NCI-H524 treated with DMSO at 0.1 percent for 48 hours (cell line): ENCODE measurements at regions not wholly inside any gene's neighbourhood (a gene's known extent, or its start where the extent isn't known, plus 50 kb on each side); places are given as distances from the start of the nearest gene placed in this dataset.
"Not testable (repeated sequence)": the region's sequence is repeated elsewhere in the genome, so short reads cannot be mapped to it uniquely, and the experiment has no call there.

Source experiments
- DNase-seq: peaks from one replicate; lab custom pipeline; 2025; lab: John Stamatoyannopoulos, UW

DNA sequence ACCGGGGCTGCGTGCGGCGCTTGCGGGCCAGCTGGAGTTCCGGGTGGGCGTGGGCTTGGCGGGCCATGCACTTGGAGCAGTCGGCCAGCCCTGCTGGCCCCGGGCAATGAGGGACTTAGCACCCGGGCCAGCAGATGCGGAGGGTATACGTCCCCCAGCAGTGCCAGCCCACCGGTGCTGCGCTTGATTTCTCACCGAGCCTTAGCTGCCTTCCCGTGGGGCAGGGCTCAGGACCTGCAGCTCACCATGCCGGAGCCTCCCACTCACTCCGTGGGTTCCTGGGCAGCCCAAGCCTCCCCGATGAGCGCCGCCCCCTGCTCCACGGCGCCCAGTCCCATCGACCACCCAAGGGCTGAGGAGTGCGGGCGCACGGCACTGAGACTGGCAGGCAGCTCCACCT is 51.4 kb upstream of the INPP4B start:
- DNase-seq = not testable (repeated sequence)

DNA sequence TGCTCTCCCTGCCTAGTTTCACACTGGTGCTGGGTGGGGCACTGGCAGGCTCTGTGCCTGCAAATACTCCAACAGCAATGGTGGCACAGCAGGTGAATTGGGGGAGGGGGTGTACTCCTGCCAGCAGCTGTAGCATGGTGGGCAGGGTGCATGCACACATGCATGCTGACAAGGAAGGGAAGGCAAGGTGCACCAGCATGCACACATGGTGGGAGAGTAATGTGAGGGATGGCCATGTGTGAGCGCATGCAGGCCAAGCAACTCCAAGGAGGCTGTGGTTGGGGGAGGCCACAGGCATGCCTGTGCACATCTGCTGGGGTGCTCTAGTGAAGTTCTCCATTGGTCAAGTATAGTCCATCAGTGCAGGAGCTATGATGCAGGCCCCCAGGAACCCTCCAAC is 54.5 kb upstream of the INPP4B start:
- DNase-seq = no peak

DNA sequence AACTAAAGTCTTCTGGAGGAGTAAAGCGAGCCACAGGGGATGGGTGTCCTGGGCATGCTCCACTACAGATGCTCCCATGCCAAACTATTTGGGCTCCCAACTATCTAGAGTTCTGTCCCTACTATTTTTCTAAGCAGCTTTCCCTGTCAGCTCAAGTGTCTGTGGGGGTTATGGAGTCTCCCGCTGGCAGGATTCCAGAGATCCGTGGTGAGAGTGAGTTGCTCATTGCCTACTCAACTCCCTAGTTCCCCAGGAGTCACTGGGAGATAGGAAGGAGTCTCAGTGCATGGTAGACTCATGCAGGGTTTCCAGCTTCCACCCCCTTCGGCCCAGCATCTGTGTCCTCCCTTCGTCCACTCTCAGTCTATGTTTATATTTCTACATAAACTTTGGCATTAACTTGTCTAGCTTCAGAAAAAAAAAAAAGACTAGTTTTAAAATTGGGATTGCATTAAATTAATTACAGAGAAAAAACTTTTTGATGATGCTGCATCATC is 55.1 kb upstream of the INPP4B start:
- DNase-seq = no peak

DNA sequence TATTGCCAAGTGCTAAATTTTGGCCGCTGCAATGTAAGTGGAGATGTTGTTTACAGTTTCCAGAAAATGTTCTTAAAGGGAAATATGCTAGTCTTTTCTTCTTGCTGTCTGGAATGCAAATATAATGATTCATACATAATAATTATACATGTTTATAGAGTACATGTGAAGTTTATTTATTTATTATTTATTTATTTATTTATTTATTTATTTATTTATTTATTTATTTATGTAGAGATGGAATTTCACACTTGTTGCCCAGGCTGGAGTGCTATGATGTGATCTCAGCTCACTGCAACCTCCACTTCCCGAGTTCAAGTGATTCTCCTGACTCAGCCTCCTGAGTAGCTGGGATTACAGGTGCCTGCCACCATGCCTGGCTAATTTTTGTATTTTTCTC is 57.5 kb upstream of the INPP4B start:
- not testable (repeated sequence) for DNase-seq

DNA sequence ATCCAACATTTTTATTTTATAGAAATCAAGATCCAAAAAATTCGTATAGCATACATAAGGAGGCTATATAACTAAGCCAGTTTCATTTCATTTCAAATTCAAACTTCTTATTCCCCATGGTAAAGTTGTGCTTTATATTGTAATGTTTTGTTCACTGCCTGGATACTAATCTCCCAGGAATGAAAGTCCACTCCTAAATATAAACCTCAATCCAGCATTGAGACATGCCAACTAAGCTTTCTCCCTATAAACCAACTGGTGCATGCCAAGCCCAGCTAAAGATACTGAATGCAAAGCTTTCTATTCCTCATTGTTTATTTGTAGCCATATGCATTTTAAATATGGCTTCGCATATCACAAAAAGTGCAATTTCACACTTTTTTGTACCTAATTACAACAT is 63.8 kb upstream of the INPP4B start:
- DNase-seq = no peak

DNA sequence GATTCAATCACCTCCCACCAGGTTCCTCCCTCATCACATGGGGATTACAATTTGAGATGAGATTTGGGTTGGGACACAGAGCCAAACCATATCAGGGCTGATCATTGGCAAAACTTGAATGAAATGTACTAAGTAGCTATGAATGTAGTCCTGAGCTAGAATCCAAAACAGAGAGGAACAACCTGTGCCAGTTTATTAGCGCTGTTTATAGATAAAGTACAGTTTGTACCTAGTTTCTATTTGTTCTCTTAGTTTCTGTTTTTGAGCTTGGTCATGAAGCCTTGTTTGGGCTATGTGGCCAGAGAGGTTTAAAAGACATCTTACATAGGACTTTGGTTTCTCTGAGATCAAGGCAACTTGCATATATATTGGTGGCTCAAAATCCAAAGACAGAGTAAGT is 66.9 kb upstream of the INPP4B start:
- DNase-seq = no peak

DNA sequence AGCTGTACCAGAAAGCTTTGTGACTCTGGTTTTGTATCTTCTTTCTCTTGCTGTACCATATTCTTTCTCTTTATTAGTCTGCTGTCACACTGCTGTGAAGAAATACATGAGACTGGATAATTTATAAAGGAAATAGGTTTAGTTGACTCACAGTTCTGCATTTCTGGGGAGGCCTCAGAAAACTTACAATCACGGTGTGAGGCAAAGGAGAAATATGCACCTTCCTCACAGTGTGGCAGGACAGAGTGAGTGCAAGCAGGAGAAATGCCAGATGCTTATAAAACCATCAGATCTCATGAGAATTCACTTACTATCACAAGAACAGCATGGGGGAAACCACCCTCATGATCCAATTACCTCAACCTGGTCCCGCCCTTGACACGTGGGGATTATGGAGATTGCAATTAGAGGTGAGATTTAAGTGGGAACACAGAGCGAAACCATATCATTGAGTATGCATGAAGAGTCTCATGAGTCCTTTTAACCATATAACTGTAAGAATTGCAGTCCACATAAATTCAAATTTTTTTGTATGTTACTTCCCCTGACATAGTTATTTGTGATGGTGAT is 67.4 kb upstream of the INPP4B start:
- DNase-seq = no peak

DNA sequence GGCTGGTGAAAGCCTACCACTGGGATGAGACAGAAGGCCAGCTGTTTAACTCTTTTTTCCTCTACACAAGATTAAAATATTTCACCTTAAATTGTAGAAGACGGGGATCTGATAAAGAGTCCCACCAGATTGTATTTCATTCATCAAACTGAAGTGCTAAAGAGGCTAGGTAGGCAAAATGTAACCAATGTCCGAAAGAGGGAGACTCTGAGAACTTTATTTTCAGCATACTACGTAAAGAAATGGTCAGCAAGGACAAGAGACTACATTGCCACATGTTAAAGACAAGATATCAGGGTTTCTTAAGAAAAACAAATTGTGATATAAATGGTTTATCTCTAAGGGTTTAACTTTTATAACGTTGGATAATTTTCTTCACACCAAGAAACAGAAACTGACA is 71.6 kb upstream of the INPP4B start:
- no peak for DNase-seq

DNA sequence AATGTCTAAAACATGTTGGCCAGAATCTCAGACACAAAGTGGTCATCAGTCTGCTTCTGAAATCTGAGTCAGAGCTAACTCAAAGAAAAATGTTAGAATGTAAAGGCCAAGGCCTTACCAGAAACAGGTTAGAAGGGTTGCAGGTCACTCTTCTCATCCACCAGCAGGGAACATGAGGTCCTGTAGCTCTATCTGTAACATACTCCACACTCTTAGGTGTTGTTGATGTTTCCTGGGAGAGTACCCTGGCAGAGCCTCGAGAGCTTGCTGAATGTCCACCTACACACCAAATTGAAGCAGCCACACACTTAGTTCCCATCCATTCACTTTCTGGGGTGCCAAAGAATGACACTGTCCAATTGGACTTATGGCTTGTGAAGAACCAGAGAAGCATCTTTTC is 76.6 kb upstream of the INPP4B start:
- no peak for DNase-seq

DNA sequence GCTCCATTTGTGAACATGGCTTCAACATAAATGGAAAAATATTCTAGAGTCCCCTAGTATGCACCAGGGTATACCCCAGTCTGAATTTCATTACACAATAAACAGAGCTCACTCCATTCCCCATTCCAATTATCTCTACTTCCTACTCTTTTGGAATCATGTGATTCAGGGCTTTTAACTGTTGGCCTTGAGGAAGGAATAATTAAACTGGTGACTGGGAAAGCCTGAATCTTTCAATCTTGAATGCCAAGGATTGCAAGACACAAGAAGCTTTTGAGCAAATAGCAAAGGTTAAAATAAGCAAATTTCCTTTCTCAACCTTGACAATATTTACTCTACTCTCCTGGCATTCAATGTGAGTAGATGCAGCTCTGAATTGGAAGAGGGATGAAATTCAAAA is 77.5 kb upstream of the INPP4B start:
- DNase-seq = no peak

DNA sequence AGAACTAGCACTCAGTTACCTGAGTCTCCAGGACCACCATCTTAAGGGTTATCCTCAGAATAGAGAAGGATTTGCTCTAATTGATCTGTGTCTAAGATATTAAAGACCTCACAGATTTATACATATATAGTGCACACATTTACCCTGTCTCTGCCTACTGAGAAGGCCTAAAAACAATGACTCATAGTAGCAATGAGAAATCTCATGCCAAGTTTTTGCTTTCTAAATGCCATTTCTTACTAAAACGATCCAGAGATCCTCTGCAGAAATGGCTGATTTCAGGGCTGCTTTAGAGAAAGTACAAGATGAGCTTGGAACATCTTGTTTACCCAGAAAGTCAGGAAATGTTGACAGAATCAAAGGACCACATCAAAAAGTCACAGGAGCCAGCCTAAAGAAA is 79.1 kb upstream of the INPP4B start:
- no peak for DNase-seq

DNA sequence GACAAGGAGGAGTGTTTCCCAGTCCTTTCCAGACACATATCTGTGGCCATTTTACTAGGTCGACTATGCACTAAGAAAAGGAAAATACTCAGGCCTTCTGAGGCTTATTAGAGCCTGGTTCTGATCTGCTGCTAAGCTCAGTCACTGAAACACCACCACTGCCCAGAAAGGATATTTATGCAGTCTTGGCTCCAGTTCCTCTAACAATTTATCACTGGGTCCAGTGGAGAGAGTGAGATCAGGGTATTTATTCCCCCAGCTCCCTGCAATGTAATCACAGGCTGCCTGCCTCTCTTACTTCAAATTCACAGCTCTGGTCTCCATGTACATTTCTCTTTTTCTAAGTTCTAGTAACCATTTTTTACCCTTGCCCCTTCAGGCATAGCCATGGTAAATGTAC is 81.6 kb upstream of the INPP4B start:
- DNase-seq = no peak

DNA sequence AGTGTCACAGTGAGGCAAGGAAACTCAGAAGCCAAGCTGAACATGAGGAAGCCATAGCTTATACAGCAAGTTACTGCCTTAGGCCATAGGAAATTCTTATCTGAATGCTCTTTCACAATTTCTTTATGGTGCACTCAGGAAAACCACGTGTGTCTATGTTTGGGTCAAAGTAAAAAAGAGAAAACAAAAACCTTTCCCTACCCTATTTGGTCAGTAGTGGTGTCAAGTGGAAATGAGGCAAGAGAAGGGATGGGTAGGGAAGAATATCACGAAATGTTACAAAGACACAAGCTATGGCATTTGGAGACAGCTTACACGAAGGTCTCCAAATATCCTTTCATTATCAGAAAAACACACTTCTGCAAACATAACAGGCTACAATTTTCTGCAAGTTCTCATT is 83.4 kb upstream of the INPP4B start:
- DNase-seq = no peak

DNA sequence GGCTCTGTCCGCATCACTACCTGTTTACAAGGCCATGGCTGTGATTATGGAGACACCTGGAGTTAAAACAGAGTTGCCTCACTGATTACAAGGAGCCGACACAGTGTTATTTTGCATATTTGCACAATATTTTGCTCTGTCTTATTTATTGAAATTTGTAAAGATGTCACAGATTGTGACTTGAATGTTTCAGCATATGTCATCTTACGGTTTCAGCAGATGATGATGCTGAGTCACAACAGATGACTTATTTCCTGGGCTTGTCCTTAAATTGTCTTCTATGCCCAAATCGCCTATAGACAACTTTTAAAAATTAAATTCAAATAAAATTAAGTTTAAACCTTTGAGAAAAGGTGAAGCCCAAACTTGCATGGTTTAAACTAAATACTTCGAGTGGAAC is 87.1 kb upstream of the INPP4B start:
- DNase-seq = no peak

DNA sequence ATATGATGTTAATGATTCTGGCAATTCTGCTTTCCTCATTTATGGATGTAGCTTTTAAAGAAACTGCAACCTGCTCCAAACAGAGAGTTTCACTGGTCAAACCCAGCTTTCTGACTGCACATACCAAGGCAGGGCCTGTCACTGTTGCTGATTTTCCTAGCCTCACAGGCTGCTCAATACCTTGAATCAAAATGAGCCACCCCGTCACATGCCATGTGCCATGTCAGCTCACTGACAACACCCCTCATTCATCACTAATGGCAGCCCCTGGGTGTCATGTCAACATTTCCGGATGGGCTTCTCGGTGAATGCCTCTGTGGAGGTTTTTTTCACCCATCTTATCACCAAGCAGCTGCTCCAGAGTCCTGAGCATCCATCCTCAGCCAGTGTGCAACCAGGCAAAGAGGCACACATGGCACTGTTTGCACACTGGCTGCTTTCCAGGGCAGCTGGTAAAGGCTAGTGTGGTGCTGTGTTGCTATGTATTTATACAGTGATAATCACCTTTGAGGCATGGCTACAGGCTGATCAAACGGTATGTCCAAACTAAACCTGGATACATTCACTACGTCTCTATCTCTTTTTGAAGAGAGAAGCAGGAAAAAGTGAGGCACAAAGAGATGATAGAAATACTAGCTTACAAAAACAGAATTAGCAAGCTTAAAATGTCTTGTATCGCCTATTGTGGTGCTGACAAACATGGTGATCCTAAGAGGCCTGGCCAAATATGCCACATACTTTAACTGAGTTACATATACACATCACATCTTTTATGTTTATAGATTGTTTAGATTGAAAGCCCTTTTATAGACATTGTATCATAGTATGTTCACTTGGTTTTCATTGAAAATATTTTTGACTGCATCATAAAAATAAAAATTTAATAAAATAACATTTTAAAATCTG is 94.6 kb upstream of the INPP4B start:
- no peak for DNase-seq

DNA sequence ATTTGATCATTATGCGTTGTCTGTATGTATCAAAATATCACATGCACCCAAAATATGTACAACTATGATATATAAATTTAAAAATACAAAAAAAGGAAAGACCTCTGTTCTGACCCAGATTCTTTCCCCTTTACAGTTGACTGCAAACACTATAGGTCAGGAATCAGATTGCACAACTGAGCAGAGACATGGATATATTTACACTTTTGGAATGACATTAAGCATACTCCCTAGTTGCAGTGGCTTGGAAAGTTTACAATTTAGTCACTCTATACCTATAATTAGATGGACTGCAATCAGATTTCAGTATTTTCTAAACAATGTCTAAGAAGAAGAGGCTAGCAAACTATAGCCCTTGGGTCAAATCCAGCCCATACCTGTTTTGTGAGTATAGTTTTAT is 98.5 kb upstream of the INPP4B start:
- DNase-seq = no peak

DNA sequence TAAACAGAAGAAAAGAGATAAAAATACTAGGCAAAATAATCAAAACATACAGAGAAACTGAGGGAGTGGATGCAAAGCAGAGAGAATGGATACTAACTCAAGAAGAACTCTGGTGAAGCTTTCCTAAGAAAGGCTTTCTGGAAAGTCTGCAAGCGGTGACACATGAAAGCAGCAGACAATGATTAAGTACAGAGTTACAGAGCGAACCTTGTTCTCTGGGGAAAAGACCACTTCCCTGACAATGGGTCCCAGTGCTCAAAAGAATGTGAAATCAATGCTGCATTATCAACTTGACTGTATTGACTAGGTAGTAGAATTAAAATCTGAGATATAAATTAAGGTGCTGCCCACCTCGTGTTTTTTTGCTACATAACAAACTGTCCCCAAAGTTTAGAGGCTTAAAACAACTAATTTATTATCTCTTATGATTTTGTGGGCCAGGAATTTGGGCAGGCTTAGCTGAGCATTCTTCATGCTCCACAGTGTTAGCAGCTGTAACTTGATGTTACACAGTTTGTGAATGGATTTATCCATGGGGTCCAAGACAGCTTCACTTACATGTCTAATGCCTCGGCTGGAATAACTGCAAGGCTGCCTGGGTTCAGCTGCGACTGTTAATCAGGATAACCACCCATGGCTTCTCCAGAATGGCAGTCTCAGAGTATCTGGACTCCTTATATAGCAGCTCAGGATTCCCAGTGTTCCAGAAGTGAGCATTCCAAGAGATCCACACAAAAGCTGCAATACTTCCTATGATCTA is 106.9 kb upstream of the INPP4B start:
- DNase-seq = no peak

DNA sequence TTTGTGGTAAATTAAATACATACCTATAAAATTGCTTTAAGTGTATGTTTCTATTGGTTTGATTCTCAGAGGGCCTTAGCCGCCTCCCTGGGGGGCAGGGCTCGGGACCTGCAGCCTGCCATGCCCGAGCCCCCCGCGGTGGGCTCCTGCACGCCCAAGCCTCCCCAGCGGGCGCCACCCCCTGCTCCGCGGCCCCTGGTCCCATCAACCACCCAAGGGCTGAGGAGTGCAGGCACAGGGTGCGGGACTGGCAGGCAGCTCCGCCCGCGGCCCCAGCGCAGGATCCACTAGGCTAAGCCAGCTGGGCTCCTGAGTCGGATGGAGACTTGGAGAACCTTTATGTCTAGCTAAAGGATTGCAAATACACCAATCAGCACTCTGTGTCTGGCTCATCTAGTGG is 108.3 kb upstream of the INPP4B start:
- no peak for DNase-seq

DNA sequence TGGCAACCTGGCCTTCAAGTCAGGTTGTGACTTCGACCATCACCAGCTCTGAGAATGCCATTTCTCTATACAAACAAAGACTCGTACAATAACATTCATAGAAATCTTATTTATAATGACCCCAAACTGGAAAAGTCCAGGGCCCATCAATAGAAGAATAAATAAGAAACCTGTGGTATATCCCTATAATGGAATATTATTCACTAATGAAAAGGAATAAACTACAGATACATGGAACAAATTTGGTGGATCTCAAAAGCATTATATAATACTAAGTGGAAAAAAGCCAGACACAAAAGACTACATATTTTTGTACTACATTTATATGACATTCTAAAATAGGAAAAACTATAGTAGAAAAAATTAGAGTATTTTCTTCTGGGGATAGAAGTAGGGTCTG is 109.4 kb upstream of the INPP4B start:
- DNase-seq = no peak

DNA sequence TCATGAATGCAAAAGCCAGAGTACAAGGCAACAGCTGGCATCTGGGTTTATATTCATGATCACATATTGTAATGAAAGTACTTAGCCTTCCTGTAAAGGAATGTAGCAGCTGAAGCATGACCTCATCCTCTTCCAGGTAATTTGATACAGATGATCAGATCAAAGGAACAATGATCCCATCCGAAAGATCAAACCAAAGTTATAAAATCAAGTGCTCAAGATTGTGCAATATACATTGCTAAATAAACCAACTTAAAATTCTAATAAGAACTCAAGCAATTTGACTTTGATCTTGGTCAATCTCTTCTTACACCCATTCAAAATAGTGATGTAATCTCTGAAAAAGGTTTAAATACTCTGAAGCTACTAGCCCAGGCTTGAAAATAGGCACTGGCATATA is 113.1 kb upstream of the INPP4B start:
- peak; percentile 6 for DNase-seq

DNA sequence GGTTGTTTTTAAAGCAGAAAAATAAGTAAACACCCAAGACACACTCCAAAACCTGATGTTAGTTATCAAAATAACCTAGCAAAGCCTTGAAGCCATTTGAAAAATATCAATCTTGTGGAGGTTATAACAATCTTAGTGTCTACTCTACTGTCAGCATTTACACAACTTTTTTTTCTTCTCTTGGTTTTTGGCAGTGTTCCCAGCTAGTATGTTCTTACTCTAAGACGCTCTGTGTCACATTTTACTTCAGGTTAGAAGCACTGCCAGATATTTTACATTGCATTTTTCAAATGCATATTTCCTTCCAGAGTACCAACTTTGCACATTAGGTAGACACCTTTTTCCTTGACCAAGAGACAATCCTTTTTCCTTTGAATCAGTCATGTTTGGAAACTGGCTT is 114.0 kb upstream of the INPP4B start:
- no peak for DNase-seq

DNA sequence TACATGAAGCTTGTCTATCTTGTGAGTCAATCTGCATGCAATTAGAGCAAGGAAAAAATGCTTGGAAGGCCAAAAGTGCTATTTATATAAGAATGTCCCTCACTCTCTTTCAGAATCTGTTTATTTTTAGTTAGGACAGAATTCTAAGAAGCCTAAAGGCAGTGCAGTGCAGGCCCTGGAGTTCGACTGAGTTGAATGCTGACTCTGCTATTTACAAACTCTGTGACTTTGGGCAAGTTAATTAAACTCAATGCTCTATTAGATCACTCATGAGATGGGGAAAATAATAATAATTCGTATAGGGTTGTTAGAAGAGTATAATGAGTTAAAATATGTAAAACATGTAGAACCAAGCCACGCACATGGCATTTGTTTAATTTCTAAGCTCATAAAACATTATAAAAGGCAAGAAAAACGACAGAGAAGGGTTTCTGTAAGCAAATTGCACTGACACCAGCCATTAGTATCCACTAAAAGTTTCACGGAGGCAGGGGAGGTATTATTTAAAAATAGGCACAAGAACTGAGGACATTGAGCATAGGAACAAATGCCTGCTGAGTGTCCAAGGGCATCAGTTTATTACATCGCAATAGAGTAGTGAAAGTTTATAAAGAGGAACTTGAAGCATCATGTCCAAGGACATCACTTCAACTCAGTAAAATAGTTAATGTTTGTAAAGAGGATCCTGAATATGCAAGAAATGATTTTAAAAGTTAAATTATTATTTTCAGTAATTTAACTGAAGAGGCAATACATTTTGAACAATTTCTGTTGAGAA is 115.0 kb upstream of the INPP4B start:
- DNase-seq = no peak
